SW 1271 (cell line): ENCODE measurements at regions not wholly inside any gene's neighbourhood (a gene's known extent, or its start where the extent isn't known, plus 50 kb on each side); places are given as distances from the start of the nearest gene placed in this dataset.
"Not testable (repeated sequence)": the region's sequence is repeated elsewhere in the genome, so short reads cannot be mapped to it uniquely, and the experiment has no call there.

ENCODE experiments used
- DNase-seq, 2 experiments: peaks; one replicate each; lab custom pipeline; 2025; lab: John Stamatoyannopoulos, UW

DNA sequence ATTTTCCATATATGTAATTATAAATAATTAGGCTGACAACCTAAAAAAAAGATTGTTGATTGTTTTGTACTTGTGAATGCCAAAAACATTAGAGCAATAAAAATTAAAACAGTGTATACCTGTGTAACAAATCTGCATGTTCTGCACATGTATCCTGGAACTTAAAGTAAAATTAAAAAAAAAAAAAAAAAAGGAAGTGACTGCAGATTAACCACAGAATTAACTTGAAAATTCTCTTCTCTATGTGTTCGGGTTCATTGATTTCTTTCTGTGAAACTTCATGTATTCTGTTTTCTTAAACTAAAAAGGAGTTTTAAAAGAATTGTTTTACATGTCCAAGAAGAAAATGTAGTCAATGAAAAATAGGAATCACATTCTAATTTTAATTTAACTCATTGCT lies 95.7 kb downstream of the FASLG start:
- no peak for DNase-seq

DNA sequence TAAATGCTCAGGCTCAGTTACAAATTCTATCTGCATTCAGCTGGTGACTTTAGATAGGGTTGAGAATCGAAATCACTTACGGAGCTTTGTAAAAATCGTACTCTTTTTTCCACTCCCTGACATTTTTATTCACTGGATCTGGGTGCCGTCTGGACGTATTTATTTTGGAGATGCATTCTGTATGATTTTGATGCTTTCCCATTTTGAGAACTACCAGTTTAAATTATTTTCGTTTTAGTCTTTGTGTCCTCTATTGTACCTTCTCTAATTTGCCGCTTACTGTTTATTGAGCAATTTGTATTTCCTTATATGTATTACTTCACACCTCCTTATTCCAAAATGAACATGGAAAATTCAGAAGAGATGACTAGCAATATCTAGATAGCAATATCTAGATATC lies 96.2 kb downstream of the FASLG start:
- DNase-seq = no peak

DNA sequence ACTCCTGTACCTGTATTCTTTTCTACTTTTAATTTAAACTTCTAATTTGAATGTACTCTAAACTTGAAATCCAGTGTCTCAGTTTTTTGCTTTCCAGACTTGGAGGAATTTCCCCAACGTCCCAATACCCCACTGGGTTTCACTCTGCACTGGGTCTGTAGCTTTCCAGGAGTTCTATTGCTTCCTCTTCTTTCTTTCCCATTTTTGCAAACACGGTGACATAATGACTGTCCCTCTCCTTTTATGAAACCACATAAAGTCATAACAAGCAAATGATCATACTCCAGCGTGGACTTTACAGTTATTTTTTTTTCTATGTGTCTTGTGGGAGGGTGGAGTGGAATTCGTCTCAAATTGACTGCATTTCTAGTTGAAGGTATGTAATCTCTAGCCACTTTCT lies 97.1 kb downstream of the FASLG start:
- no peak for DNase-seq

DNA sequence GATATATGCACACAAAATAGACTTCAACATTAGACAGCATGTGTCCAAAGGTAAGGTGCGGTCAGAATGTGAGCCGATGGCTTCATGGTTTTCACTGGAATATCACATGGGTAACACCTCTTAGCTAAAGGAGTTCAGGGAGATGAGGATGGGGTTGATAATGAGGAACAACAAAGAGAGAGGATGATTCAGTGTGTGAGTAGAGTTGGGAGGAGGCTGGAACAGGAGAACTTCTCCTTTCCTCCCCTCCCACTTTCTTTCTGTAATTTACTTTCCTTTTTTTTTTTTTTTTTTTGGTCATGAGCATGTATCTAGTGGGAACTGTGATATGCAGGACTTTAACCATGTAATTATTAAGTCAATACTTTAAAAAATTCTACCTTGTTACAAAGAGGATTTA lies 99.4 kb downstream of the FASLG start:
- DNase-seq = no peak

DNA sequence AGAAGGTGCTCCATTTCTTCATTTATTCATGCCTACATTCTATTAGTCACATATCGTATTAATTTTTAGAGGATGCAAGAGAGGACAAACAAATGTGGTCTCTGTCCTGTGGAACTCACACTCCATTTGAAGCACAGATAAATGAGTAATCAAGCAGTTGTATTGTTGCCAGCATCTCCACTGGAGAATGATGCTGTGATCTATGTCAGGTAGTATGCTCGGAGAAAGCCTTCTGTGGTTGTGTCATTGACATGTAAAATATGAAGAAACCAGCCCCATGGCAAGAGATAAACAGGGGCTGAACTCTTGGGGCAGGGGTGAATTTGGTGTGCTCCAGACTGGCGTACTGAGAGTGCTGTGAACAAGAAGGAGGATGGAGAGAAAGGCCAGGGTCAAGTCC lies 101.2 kb downstream of the FASLG start:
- DNase-seq = no peak

DNA sequence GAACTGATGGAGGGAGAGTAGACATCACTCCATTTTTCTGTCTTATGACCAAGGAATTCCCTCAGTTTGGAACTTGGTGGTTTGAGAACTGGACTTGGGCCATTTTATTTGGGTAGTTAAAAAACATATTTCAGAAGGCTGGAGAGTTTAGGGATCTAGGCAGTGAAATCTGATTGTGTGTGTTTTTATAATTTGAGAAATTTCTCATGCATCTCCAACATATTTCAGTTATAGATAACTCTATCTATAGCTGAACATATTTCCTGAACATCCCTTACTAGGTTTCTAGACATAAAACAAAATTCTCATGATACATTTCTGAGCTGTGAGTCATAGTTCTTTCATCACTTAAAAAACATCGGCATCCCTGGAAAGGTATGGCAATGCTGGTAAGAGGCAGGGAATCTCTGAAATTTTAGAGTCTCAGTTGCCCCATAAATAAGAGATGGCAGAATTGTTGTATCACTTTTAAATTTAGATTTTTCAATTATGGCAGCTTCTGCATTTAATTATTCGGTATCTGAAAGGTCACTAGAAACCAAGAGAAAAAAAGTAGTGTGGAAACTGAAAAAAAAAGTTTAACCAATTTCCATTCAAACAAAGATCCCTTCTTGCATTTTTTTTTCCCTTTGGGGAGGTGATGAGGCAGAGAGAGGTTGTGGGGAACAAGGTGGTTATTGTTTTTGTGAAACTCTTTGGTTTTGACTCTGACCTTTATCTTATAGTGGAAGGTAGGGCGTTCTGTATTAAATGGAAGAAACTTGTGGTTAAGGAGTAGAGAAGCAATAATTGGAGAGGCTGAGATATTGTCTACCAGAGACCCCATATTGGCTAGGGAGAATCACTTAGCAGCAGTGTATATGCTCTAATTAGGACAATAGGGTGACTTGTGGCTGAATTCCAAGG lies 102.9 kb downstream of the FASLG start:
- DNase-seq = peak in 1 of 2 experiments; percentile 19

DNA sequence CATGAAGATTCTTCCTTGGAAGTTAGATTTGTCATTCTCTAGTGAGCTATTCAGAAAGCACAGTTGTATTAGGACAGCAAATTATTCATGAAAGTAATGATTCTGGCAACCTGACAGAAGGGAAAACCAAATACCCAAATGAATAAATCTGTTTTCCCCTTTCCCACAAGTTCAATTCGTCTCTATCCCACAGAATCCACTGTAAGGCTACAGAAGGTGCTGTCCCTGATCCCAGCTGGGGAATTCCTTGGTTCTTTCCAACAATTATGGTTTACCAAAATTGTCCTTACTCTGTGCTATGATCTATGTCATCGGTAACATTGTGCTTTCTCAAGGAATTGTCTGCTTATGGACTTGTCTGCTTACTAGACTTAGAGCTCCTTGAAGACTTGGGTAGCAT lies 104.2 kb downstream of the FASLG start:
- no peak for DNase-seq

DNA sequence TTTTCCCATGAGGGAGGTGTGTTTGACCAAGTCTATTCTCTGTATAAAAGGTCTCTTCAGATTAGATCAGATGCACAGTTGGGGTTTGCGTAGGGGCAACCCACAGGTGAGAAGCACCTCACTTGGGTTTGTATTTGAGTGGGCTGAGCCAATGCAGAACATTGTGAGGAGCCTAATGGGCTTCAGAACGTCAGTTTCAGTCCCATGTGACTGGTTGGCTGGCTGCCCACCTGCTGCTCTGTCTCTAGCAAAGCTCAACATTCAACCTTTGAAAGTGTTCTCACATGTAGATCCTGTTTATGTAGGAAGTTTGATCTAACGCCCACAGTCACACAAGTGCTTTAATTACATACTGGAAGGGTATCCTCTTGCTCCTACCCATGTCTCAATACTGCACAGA lies 105.5 kb downstream of the FASLG start:
- DNase-seq = no peak

DNA sequence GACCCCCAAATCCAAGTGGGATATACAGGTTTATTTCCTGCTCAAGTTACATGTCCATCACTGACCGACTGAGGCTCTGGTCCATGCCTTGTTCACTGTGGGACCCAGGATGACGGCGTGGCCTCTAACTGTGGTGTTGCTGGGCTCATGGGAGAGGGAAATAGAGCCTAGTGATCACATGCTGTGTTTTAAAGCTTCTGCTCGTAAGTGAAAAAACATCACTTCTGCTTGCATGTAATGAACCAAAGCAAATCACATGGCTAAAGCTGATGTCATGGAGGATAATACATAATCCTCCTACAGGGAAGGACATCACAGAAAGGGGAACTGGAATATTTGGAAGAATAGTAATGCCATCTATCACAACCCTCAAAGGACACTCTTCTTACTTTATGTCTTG lies 107.6 kb downstream of the FASLG start:
- DNase-seq = no peak

DNA sequence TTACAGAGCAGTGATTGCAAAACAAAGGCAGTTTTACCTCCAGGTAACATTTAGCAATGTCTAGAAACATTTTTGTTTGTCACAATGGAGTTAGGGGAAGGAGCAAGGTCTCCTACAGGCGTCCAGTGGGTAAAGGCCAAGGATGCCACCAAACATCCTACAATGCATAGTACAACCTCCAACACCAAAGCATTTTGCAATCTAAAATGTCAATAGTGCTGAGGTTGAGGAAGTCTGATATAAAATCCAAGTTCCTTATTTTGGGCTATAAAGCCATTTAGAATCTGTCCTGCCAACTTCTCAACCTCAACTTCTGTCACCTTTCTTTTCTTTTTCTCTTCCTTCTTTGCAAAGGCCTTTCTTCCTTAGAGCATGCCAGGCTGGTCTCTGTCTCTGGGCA lies 111.2 kb downstream of the FASLG start:
- DNase-seq = no peak

DNA sequence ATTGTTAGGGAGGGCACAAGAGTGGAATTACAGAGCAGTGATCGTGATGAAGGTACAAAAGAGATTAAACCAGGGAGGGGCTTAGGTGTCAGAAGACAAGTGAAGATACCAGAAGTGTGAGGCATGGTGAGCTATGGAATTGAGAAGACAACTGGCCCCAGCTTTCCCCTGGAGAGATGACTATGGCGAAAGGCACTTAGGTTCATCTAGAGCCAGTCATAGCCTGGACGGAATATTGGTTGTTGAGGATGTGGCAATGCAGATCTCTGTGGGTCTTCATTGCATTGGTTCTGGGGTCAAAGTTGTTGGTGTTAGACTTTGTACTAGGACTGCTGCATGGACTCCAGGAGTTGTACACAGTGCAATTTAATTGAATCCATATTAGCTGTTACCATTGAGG lies 115.7 kb downstream of the FASLG start:
- no peak for DNase-seq

DNA sequence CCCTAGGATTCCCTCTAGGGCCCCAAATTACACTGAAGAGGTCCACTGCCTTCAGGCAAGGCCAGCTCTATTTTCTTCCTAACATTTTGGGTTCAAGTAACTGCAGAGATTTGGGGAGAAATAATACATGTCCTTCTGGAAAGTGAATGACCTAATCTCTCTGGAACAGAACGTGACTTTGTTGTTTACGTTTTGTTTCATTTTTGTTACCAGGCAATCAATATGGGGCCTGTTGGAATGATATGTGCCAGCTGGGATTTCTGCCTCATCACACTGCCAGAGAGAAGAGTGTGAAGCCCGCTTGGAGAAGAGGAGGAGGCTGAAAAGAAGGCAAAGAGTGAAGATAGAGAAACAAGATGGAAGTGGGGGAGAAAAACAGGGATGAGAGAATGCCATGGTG lies 116.7 kb downstream of the FASLG start:
- no peak for DNase-seq

DNA sequence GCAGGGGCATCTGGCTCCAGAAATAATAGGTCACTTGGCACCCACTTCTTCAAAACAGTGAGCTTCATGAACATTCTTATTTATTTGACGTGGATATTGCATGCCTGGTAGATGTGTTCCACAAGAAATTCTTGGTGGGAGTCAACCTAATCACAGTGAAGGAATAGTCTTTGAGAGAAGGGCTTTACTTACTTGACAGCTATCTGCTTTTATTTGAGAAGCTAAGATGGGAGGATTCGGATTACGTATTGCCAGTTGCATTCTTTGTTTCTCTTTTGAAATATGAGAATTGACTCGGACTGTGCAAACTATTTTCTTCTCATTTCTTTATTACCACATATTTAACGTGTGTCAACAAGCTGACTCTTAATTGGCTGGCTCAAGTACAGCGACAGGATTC lies 117.2 kb downstream of the FASLG start:
- no peak for DNase-seq

DNA sequence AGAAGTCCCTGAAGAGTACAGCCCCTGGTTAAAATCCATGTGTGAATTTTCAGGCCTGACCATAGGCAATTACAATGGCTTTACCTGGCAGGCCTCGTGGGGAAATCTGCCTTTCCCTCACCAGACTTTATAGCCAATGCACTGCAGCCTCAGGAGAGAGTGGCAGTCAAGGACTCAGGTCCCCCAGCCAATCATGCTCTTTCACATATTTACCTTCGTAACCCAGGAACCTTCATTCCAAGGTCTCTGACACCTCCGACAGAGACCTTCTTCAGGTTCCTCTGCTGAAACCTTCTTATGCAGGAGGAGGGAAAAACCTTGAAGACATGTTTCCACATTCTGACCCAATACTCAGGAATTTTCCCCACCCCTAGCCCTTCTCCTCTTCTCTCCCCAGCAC lies 118.9 kb downstream of the FASLG start:
- no peak for DNase-seq

DNA sequence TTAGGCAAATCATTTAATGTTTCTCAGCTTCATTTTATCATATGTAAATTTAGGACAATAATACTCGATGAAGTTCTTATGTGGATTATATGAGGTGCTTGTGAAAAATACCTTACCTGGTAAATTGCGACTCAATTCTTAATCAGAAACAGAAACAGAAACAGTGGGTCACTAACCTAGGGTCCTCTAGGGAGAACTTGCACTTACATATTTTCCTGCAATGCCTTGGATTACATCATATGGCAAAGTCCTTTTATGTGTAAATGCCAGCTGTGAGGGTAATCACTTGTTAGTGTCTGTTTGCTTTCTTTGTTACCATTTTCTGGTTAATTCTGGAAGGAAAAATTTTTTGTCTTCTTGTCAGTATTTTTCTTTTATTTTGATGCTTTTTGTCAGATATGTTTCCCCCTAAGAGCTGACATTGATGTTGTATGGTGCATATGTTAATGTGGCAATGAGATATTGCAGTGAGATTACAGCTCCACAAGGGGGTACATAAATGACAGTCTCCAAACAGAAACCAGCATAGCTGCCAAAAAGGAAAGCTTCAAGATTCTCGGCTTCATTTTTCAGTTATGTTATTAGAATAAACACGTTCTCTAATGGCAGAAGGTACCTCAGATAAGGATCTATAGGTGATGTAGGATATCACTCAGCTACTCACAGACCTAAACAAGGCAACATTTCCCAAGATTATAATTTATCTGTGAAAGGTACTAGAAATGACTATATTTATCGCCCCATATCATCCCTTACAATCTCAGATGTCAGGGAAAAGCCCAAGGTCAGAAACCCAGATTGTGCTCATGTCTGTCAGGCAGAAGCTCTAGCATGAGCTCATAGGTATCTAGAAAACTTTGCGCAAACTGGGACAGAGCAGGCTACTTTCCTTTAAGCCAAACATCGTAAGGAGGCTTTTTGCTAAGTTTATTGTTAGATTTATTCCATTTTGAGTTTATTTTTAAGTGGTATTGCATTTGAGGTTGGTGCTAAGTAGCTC lies 119.9 kb downstream of the FASLG start:
- no peak for DNase-seq

DNA sequence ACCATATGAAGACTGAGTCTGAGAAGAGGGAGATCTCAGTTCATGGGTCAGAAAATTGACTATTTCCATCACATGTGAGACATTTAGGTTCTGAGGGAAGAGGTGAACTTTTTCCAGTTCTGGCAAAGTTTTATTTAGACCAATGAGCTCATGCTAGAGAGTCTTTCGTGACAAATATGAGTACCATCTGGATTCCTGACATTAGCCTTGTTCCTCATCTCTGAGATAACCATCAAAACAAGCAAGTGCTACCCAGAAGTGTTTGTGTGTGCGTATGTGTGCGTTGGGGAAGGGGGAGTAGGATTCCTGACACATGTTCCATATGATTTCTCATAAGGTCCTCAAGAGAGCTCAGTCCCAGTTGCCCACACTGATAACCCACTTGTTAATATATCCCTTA lies 120.6 kb downstream of the FASLG start:
- DNase-seq = no peak

DNA sequence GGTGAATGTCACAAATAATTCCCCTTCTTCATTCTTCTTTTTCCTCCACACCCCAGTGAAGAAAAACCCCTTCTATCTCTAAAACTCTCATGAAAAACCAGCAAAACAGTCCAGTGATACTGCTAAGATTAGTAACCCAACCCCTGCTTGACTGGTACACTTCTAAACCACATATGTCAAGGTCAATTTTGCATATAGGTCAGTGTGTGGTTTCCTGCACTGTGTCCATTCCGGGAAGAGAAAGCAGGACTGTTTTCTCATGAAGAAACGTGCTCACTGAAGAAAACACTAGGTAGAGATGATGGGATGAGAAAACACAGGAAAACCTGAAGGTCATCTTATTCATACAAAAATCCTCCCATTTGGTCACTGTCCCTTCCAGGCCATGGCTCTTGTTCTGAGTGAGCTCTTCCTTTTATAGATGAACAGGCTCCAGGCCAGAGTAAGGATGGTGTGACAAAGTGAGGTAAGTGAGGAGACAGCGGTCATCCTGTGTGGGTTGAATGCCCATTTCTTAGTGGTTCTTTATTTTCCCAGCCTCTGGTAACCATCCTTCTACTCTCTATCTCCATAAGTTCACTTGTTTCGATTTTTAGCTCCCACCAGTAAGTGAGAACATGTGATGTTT lies 122.7 kb downstream of the FASLG start:
- DNase-seq = no peak

DNA sequence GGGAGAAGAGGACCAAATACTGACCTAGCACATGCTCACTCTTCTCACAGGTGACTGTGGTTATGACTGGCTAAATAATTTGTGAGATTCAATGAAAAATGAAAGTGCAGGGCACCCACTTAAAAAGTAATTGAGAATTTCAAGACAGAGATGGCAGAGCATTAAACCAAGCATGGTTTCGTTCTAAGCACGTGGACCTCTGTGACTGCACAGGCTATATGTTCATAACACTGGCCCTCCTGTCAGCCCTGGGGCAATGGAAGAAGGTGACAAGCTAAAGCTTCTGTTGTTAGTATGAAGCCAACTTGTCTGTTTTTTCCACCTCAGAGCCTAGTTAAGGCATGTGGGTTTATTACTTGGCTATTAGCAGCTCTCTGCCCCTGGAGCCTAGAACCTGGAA lies 130.9 kb downstream of the FASLG start:
- no peak for DNase-seq

DNA sequence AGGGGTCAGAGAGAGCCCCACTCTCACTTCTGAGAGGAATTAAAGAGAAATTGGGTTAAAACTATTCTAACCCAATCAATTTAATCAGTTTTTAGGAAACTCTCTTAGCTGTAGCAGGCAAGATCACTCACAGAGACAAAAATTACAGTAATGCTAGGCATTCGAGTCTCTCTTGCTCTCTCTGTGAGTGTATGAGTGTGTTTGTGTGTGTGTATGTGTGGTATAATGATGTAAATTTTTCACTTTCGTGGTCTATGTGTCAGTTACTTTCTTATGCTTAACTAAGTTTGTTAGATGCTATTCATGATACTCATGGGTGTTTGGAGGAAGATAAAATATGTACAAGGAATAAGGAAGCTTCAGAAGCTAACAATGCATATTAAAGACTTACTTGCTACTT lies 131.3 kb downstream of the FASLG start:
- no peak for DNase-seq

DNA sequence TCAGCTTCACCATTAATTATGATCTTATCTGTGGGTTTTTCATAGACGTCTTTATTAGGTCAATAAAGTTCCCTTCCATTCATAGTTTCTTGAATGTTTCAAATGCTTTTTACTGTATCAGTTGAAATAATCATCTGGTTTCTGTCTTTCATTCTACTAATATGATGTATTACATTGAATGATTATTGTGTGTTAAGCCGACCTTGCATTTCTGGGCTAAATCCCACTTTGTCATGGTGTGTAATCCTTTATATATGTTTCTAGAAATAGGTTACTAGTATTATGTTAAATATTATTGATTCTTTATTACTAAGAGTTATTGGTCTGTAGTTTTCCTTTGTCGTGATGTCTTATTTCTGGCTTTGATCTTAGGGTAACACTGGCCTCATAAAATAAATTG lies 134.9 kb downstream of the FASLG start:
- no peak for DNase-seq

DNA sequence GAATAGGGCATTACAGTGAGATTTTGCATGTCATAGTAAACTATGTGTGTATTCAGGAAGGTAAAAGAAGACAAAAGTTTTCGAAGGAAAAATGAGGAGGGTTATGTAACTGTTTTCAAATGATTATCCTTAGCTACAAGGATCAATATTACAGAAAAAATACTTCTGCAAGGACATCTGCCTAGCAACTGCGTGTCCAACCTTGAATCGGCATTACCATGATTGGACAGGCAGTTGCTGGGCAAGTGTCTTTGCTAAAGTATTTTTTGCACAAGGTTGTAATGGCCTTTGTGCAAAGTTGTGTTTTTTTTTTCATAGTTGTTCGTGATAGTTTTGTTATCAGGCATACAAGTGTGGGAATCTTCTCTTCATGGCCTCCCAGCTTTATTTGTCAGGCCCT lies 136.8 kb downstream of the FASLG start:
- no peak for DNase-seq

DNA sequence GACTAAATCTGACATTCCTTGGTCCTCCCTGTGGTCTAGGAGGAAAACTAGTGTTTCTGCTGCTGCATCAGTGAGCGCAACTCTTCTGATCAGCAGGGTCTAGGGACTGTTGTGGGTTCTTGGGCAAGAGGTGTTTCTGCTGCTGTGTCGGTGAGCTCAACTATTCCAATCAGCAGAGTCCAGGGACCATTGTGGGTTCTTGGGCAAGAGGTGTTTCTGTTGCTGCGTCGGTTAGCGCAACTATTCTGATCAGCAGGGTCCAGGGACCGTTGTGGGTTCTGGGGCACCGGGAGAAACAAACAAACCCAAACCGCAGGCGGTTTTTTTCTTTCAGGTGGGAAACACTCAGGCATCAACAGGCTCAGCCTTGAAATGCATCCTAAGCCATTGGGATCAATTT lies 140.9 kb downstream of the FASLG start:
- not testable (repeated sequence) for DNase-seq
